A549 (cell line): ENCODE measurements at regions not wholly inside any gene's neighbourhood (a gene's known extent, or its start where the extent isn't known, plus 50 kb on each side); places are given as distances from the start of the nearest gene placed in this dataset.

Experiments used
- ATAC-seq, 2 experiments: fragments of 200-7000 bp in 1 of 2; fragments of >200 bp in 1 of 2; cut with Nextera tagmentation in 1 of 2; cut with Tn5 transposase in 1 of 2; 3 replicates each; pipeline versions ENCODE4 v1.8.0 to v1.9.1; 2018 to 2020; ENCODE audit warnings: mild to moderate bottlenecking in 1 of 2, moderate library complexity in 1 of 2
- CTCF ChIA-PET: fragments of 300-600 bp; sonication (Branson Sonifier 250); formaldehyde crosslinking; extraction: SDS; loops from one replicate; lab custom pipeline; 2021; ENCODE audit warnings: antibody characterized with exemption, inconsistent platforms; lab: Yijun Ruan, JAX
- POLR2A ChIA-PET: fragments of 350-600 bp; formaldehyde crosslinking; extraction: SDS; loops from one replicate; lab custom pipeline; 2021; ENCODE audit warnings: antibody characterized with exemption, inconsistent platforms; lab: Yijun Ruan, JAX
- DNase-seq, 2 experiments: peaks; one replicate each; pipeline versions ENCODE4 v3.0.0 to v3.0.0-alpha.2; 2011 to 2016; ENCODE audit warnings: low read depth in 1 of 2, low spot score in 1 of 2
- FAIRE-seq: peaks from 2 replicates; lab custom pipeline; 2011; peaks lifted over from hg19 to GRCh38; lab: Jason Lieb, UNC
- H3K27ac ChIP-seq, 2 experiments: fragments of >200 bp; sonication (Bioruptor Twin); formaldehyde crosslinking; 3 replicates each; pipeline ENCODE4 v1.5.1; 2016 to 2017
- H3K4me1 ChIP-seq: fragments of >200 bp; sonication (Bioruptor Twin); formaldehyde crosslinking; 3 replicates; pipeline ENCODE4 v1.6.1; 2016
- H3K4me2 ChIP-seq: fragments of >200 bp; sonication (Bioruptor Twin); formaldehyde crosslinking; 3 replicates; pipeline ENCODE4 v1.6.1; 2016
- H3K4me3 ChIP-seq: fragments of >200 bp; sonication (Bioruptor Twin); formaldehyde crosslinking; 3 replicates; pipeline ENCODE4 v1.5.1; 2016
- H3K9me3 ChIP-seq: fragments of >200 bp; sonication (Bioruptor Twin); formaldehyde crosslinking; 3 replicates; pipeline ENCODE4 v1.6.1; 2016
- BHLHE40 ChIP-seq: IDR thresholded peaks from 2 replicates; pipeline ENCODE4 v1.6.1; 2012; ENCODE audit warnings: low read depth, low read length, inconsistent platforms
- CBX2 ChIP-seq: fragments of 200-600 bp; sonication (generic); IDR thresholded peaks from 2 replicates; pipeline ENCODE4 v1.6.1; 2016; ENCODE audit warnings: low read depth, mild to moderate bottlenecking, borderline replicate concordance
- CBX8 ChIP-seq: fragments of 200-600 bp; sonication (generic); IDR thresholded peaks from 2 replicates; pipeline ENCODE4 v1.6.1; 2016
- CEBPB ChIP-seq, 2 experiments: fragments of >200 bp in 1 of 2; sonication (Bioruptor Twin) in 1 of 2; formaldehyde crosslinking in 1 of 2; IDR thresholded peaks; 2 replicates each; pipeline ENCODE4 v1.6.1; 2012 to 2016
- EHF ChIP-seq: fragments of 250-450 bp; sonication (Bioruptor Pico); IDR thresholded peaks from 2 replicates; pipeline ENCODE4 v1.5.0; 2020; ENCODE audit warnings: mild to moderate bottlenecking
- ESRRA ChIP-seq: fragments of 150-350 bp; IDR thresholded peaks from 2 replicates; pipeline ENCODE4 v1.6.1; 2014; ENCODE audit warnings: mild to moderate bottlenecking, low read length, borderline replicate concordance
- FOSB ChIP-seq: fragments of 250-450 bp; sonication (Bioruptor Pico); IDR thresholded peaks from 2 replicates; pipeline ENCODE4 v1.5.0; 2020; ENCODE audit warnings: mild to moderate bottlenecking, moderate library complexity
- FOSL2 ChIP-seq, 2 experiments: fragments of 450-650 bp in 1 of 2; fragments of >200 bp in 1 of 2; sonication (Bioruptor Twin) in 1 of 2; formaldehyde crosslinking; IDR thresholded peaks; 2 replicates each; pipeline versions ENCODE4 v1.5.0 to v1.6.1; 2016 to 2020; ENCODE audit warnings: mild to moderate bottlenecking in 1 of 2, moderate library complexity in 1 of 2
- FOXS1 ChIP-seq: fragments of 250-450 bp; sonication (Bioruptor Pico); IDR thresholded peaks from 2 replicates; pipeline ENCODE4 v1.5.0; 2020; ENCODE audit warnings: mild to moderate bottlenecking, moderate library complexity
- HOXB13 ChIP-seq: fragments of 250-450 bp; sonication (Bioruptor Pico); IDR thresholded peaks from 2 replicates; pipeline ENCODE4 v1.5.0; 2020; ENCODE audit warnings: low read depth, mild to moderate bottlenecking, moderate library complexity
- HOXB5 ChIP-seq: fragments of 250-450 bp; sonication (Bioruptor Pico); IDR thresholded peaks from 2 replicates; pipeline ENCODE4 v1.5.0; 2020; ENCODE audit warnings: mild to moderate bottlenecking, moderate library complexity
- JUNB ChIP-seq: fragments of >200 bp; sonication (Bioruptor Twin); formaldehyde crosslinking; IDR thresholded peaks from 2 replicates; pipeline ENCODE4 v1.6.1; 2016
- KDM5A ChIP-seq: fragments of 200-600 bp; sonication (generic); IDR thresholded peaks from 2 replicates; pipeline ENCODE4 v1.6.1; 2016; ENCODE audit warnings: antibody characterized with exemption, mild to moderate bottlenecking
- NFE2L2 ChIP-seq: fragments of 150-350 bp; conservative IDR thresholded peaks from 2 replicates; pipeline ENCODE4 v1.6.1; 2014; ENCODE audit warnings: low read length
- NR3C1 ChIP-seq: fragments of >200 bp; sonication (Bioruptor Twin); formaldehyde crosslinking; IDR thresholded peaks from 3 replicates; pipeline ENCODE4 v1.6.1; 2017
- PBX3 ChIP-seq: IDR thresholded peaks from 2 replicates; pipeline ENCODE4 v1.6.1; 2012
- RAD21 ChIP-seq, 2 experiments: fragments of >200 bp in 1 of 2; sonication (Bioruptor Twin) in 1 of 2; formaldehyde crosslinking in 1 of 2; IDR thresholded peaks in 1 of 2; conservative IDR thresholded peaks in 1 of 2; 2 replicates in 1 of 2; 3 replicates in 1 of 2; pipeline ENCODE4 v1.6.1; 2012 to 2018; ENCODE audit warnings: inconsistent platforms in 1 of 2
- RFX5 ChIP-seq: fragments of 450-650 bp; IDR thresholded peaks from 2 replicates; pipeline ENCODE4 v1.7.1; 2014; ENCODE audit warnings: antibody characterized with exemption, mild to moderate bottlenecking, moderate library complexity
- TFCP2L1 ChIP-seq: fragments of 250-450 bp; sonication (Bioruptor Pico); IDR thresholded peaks from 2 replicates; pipeline ENCODE4 v1.5.0; 2021; ENCODE audit warnings: mild to moderate bottlenecking
- TP53 ChIP-seq: fragments of 250-450 bp; sonication (Bioruptor Pico); IDR thresholded peaks from 2 replicates; pipeline ENCODE4 v1.5.0; 2021; ENCODE audit warnings: mild to moderate bottlenecking, moderate library complexity
- ZFP36 ChIP-seq: fragments of 450-650 bp; IDR thresholded peaks from 2 replicates; pipeline ENCODE4 v1.6.1; 2014; ENCODE audit warnings: borderline replicate concordance; ENCODE audit not compliant: partially characterized antibody
- ZNF302 ChIP-seq: fragments of 250-450 bp; sonication (Bioruptor Pico); IDR thresholded peaks from 2 replicates; pipeline ENCODE4 v1.9.0; 2021; ENCODE audit warnings: inconsistent platforms, mild to moderate bottlenecking, moderate library complexity
- ZSCAN20 ChIP-seq: fragments of 250-450 bp; sonication (Bioruptor Pico); IDR thresholded peaks from 2 replicates; pipeline ENCODE4 v1.8.0; 2022; ENCODE audit warnings: mild to moderate bottlenecking, moderate library complexity
- WGBS: methylation state at CpG from one replicate; pipeline ENCODE4 v1.1.6; 2017; ENCODE audit errors: missing lambda C conversion rate; 5-methylcytosine and 5-hydroxymethylcytosine counted together
- TF ChIP-seq, protein P1 (sequence below): fragments of >200 bp; sonication (Bioruptor Twin); formaldehyde crosslinking; IDR thresholded peaks from 3 replicates; pipeline ENCODE4 v1.5.1; 2016
- TF ChIP-seq, protein P2 (sequence below): IDR thresholded peaks from 2 replicates; pipeline ENCODE4 v1.6.1; 2012; ENCODE audit warnings: low read depth, borderline replicate concordance
- TF ChIP-seq, protein P3 (sequence below): fragments of >200 bp; sonication (Bioruptor Twin); formaldehyde crosslinking; IDR thresholded peaks from 2 replicates; pipeline ENCODE4 v1.6.1; 2016

DNA sequence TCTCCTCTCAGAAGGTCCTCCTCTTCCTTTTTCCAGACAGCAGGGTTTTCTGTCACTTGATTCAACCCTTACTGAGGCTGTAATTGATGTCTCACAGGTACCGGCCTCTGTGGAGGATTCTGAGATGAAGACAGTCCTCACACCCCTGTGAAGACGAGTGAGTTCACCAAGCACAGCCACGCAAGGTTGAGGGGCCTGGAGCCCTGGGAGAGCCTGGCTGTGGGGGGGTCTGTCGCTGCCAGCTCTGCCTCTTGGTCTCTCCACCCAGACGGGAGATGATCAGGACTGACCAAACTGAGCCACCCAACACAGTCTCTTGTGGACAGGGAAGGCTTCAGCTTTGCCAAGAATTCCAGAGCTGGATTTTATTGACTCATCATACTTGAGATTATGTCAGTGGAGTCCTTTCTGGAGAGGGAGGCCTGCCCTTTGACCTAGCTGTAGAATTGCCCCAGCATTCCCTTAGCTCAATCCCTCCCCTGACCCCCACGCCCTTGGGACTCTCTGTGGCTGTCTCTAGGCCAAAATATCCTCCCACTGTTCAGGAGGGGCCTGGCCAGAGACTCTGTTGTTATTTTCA lies 51.1 kb upstream of the CRHR1 start:
- 36% methylated on average over 5 of the region's 6 CpGs for WGBS
- peaks cover 22% of the 10 kb centered on the region for H3K9me3 ChIP-seq
- POLR2A ChIA-PET = no interaction called here

GRCh38 chr17:45733781-45734180 lies 50.3 kb upstream of the CRHR1 start:
- Histone ChIP-seq H3K27ac (no peak overlapping the region), H3K4me1 (no peaks in the 10 kb centered on the region), H3K9me3 (peaks cover 22% of the 10 kb centered on the region), H3K4me3 (no peak overlapping the region), H3K4me2 (no peak overlapping the region)
- ChIA-PET POLR2A (no interaction called here), CTCF (interaction anchor here (0.6 to 6.7 kb wide), 4 partner anchors 13 to 417 kb away, joined by 3 to 42 read pairs (median 8); partner anchors contain the start of gene CRHR1)
- ATAC-seq (no peak), DNase-seq (no peak), FAIRE-seq (no peak)
- TF ChIP-seq FOSB (CRISPR knock-in tag) (no peak), CEBPB (IDR thresholded peaks at IDR 0.05) (no peak), FOXS1 (no peak), KDM5A (no peak), RFX5 (no peak), RAD21 (conservative IDR thresholded peaks at IDR 0.05 in 1 of 2, IDR thresholded peaks at IDR 0.05 in 1 of 2) (no peak), EHF (CRISPR knock-in tag) (no peak), NR3C1 (no peak), CBX2 (no peak), ZFP36 (no peak), ESRRA (no peak), HOXB5 (CRISPR knock-in tag) (no peak), ZSCAN20 (CRISPR knock-in tag) (no peak)
- TF ChIP-seq, protein P1, sequence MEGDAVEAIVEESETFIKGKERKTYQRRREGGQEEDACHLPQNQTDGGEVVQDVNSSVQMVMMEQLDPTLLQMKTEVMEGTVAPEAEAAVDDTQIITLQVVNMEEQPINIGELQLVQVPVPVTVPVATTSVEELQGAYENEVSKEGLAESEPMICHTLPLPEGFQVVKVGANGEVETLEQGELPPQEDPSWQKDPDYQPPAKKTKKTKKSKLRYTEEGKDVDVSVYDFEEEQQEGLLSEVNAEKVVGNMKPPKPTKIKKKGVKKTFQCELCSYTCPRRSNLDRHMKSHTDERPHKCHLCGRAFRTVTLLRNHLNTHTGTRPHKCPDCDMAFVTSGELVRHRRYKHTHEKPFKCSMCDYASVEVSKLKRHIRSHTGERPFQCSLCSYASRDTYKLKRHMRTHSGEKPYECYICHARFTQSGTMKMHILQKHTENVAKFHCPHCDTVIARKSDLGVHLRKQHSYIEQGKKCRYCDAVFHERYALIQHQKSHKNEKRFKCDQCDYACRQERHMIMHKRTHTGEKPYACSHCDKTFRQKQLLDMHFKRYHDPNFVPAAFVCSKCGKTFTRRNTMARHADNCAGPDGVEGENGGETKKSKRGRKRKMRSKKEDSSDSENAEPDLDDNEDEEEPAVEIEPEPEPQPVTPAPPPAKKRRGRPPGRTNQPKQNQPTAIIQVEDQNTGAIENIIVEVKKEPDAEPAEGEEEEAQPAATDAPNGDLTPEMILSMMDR = no peak
- TF ChIP-seq, protein P2, sequence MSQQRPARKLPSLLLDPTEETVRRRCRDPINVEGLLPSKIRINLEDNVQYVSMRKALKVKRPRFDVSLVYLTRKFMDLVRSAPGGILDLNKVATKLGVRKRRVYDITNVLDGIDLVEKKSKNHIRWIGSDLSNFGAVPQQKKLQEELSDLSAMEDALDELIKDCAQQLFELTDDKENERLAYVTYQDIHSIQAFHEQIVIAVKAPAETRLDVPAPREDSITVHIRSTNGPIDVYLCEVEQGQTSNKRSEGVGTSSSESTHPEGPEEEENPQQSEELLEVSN = no peak
- WGBS = 7% methylated on average over 2 of the region's 2 CpGs

More for the DNA sequence above, 51.1 kb upstream of the CRHR1 start:
- FAIRE-seq (no peak), ATAC-seq (no peak), DNase-seq (no peak)
- no peak overlapping the region for H3K27ac ChIP-seq
- TF ChIP-seq, protein P3, sequence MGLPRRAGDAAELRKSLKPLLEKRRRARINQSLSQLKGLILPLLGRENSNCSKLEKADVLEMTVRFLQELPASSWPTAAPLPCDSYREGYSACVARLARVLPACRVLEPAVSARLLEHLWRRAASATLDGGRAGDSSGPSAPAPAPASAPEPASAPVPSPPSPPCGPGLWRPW = no peak
- TF ChIP-seq CBX8 (no peak), PBX3 (no peak), RAD21 (conservative IDR thresholded peaks at IDR 0.05 in 1 of 2, IDR thresholded peaks at IDR 0.05 in 1 of 2) (no peak), ZNF302 (no peak), NFE2L2 (no peak), TFCP2L1 (no peak), FOSL2 (IDR thresholded peaks at IDR 0.05) (no peak), FOSL2 (CRISPR knock-in tag; IDR thresholded peaks at IDR 0.05) (no peak), KDM5A (no peak), BHLHE40 (no peak), ZFP36 (no peak), JUNB (no peak), ZSCAN20 (CRISPR knock-in tag) (no peak), FOSB (CRISPR knock-in tag) (no peak), TP53 (CRISPR knock-in tag) (no peak), HOXB13 (CRISPR knock-in tag) (no peak)
- H3K4me3 ChIP-seq = no peak overlapping the region
- no peaks in the 10 kb centered on the region for H3K4me1 ChIP-seq
- no peak overlapping the region for H3K4me2 ChIP-seq
- CTCF ChIA-PET = interaction anchor here (1.2 to 6.7 kb wide), 4 partner anchors 12 to 98 kb away, joined by 4 to 42 read pairs (median 14); partner anchors contain the start of gene CRHR1
